ENCODE measurements at regions not wholly inside any gene's neighbourhood (a gene's known extent, or its start where the extent isn't known, plus 50 kb on each side); places are given as distances from the start of the nearest gene placed in this dataset.

DNA sequence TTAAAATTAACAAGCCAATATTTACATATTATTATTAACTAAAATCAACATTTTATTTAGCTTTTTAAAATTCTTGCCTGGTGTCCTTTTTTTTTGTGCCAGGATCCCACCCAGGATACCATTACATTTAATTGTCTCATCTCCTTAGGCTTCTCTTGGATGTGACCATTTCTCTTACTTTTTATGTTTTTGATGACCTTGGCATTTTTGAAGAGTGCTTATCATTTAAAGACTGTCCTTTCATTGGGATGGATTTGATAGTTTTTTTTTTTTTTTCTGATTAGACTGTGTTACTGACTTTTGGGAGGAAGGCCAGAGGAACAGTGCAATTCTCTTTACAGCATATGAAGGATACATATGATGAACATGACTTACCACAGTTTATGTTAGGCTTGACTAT, 181.4 kb upstream of the SMIM30 start:
- in situ Hi-C loops (cut with MboI; ENCODE audit: low sequenced_read_pairs, unreplicated experiment): no loop called here
- TF ChIP-seq, protein P1, sequence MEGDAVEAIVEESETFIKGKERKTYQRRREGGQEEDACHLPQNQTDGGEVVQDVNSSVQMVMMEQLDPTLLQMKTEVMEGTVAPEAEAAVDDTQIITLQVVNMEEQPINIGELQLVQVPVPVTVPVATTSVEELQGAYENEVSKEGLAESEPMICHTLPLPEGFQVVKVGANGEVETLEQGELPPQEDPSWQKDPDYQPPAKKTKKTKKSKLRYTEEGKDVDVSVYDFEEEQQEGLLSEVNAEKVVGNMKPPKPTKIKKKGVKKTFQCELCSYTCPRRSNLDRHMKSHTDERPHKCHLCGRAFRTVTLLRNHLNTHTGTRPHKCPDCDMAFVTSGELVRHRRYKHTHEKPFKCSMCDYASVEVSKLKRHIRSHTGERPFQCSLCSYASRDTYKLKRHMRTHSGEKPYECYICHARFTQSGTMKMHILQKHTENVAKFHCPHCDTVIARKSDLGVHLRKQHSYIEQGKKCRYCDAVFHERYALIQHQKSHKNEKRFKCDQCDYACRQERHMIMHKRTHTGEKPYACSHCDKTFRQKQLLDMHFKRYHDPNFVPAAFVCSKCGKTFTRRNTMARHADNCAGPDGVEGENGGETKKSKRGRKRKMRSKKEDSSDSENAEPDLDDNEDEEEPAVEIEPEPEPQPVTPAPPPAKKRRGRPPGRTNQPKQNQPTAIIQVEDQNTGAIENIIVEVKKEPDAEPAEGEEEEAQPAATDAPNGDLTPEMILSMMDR (IDR thresholded peaks at IDR 0.05; ENCODE audit: borderline replicate concordance, control extremely low read depth, extremely low read depth, insufficient read depth, missing control alignments): no peak
- DNase-seq (ENCODE audit: low spot score): no peak

DNA sequence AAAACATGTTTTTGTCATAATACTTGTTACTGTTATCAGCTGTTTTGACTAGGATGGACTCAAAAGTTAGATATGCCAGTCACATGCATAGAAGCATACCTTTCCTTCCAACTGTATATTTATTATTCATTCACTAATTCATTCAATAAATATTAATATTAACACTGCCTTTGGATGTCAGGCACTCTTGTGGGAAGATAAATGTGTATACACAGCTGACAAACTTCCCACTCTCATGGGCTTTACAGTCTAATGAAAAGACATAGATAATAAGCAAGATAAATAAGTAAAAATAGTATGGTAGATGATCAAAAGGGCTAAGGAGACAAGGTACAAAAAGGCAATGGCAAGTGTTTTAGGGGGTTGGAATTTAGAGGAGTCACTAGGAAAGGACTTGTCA, 180.1 kb upstream of the SMIM30 start:
- no peak for DNase-seq (ENCODE audit: low spot score)
- TF ChIP-seq, protein P1 (IDR thresholded peaks at IDR 0.05; ENCODE audit: borderline replicate concordance, control extremely low read depth, extremely low read depth, insufficient read depth, missing control alignments): no peak
- in situ Hi-C loops (cut with MboI; ENCODE audit: low sequenced_read_pairs, unreplicated experiment): no loop called here

DNA sequence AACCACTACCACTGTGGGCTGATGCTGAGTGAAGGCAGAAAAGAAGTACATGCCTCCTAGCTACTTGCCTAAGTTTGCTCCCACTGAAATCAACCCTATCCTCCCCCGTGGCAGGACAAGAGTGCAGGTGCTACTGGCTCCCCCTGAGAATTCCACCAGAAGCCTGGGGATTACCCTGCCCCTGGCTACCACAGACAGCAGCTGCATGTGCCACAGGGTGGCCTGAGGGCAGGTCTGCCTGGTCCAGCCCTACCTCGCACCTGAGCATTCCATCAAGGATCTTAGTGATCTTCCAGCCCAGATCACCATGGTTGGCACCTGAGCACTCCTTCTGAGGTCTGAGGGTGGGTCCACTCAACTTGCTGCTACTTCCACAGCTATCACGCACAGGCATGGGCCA, 176.4 kb upstream of the SMIM30 start:
- in situ Hi-C loops (cut with MboI; ENCODE audit: low sequenced_read_pairs, unreplicated experiment): no loop called here

DNA sequence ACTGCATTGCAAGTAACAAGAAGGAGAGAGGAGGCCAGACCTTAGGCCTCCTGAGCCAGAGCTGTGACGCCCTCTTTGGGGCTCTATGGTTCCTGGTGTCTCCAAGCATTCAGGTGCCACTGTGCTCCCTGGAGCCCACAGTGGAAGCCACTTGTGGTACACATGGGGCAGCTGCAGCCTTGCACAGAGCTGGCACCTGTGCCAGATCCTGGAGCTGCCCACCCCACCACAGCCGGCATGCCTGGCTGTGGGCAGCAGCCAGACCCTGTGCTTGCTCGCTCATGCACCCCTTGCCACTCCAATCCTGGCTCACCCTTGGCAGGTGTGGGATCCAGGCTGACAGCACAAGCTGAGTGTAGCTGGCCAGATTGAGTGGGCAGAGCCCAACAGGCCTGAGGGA, 173.8 kb upstream of the SMIM30 start:
- in situ Hi-C loops (cut with MboI; ENCODE audit: low sequenced_read_pairs, unreplicated experiment): no loop called here
- no peak for DNase-seq (ENCODE audit: low spot score)
- TF ChIP-seq, protein P1 (IDR thresholded peaks at IDR 0.05; ENCODE audit: borderline replicate concordance, control extremely low read depth, extremely low read depth, insufficient read depth, missing control alignments): no peak

More for the DNA sequence above, 176.4 kb upstream of the SMIM30 start:
- no peak for DNase-seq (ENCODE audit: low spot score)
- TF ChIP-seq, protein P1 (IDR thresholded peaks at IDR 0.05; ENCODE audit: borderline replicate concordance, control extremely low read depth, extremely low read depth, insufficient read depth, missing control alignments): no peak

DNA sequence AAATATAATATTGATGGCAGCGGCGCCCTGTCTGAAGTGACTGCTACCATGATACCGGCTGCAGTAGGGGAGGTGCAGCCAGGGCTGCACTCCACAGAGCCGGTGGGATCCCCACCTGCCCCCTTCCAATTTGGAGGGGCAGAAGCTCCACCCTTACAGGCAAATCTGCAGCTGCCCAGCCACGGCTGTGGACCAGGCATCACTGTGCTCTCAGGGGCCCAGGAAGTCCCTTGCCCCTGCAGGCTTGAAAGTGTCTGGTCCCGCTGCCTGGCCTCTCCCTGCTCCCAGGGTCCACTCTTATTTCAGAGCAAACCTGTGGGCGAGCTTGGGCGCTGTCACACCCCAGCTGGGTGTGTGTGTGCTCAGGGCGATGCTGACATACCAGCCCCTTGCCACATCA, 172.7 kb upstream of the SMIM30 start:
- in situ Hi-C loops (cut with MboI; ENCODE audit: low sequenced_read_pairs, unreplicated experiment): no loop called here
- DNase-seq (ENCODE audit: low spot score): no peak

DNA sequence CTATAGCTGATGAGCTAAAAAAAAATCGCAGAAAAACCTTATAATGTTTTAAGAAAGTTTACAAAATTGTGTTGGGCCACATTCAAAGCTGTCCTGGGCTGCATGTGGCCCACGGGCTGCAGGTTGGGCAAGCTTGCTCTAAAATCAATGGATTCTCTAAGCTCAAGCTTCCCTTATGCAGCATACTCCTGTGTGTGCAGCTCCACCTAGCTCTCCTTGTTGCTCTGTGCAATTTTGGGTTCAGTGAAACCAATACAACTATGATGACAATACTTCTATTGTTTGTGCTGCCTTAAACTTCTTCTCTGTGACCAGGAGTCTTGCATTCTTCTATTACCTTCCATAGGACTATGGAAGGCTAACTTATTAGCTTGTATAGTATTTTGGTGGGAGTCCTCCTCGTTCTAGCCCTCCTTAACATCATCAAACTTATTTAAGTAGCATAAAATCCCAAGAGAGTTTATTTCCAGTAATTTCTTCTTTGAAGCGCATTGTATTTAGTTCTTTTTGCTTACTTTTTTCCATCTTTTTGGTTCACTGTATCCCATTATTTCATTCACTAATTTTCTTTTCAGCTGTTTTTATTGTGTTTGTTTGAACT, 170.9 kb upstream of the SMIM30 start:
- TF ChIP-seq, protein P1 (IDR thresholded peaks at IDR 0.05; ENCODE audit: borderline replicate concordance, control extremely low read depth, extremely low read depth, insufficient read depth, missing control alignments): peak; percentile 77
- peak; percentile 32 for DNase-seq (ENCODE audit: low spot score)
- in situ Hi-C loops (cut with MboI; ENCODE audit: low sequenced_read_pairs, unreplicated experiment): no loop called here

More for the DNA sequence above, 172.7 kb upstream of the SMIM30 start:
- TF ChIP-seq, protein P1 (IDR thresholded peaks at IDR 0.05; ENCODE audit: borderline replicate concordance, control extremely low read depth, extremely low read depth, insufficient read depth, missing control alignments): no peak

Data from GM13976 (cell line).